ENCODE measurements at regions not wholly inside any gene's neighbourhood (a gene's known extent, or its start where the extent isn't known, plus 50 kb on each side); places are given as distances from the start of the nearest gene placed in this dataset.
"Not testable (repeated sequence)": the region's sequence is repeated elsewhere in the genome, so short reads cannot be mapped to it uniquely, and the experiment has no call there.

DNA sequence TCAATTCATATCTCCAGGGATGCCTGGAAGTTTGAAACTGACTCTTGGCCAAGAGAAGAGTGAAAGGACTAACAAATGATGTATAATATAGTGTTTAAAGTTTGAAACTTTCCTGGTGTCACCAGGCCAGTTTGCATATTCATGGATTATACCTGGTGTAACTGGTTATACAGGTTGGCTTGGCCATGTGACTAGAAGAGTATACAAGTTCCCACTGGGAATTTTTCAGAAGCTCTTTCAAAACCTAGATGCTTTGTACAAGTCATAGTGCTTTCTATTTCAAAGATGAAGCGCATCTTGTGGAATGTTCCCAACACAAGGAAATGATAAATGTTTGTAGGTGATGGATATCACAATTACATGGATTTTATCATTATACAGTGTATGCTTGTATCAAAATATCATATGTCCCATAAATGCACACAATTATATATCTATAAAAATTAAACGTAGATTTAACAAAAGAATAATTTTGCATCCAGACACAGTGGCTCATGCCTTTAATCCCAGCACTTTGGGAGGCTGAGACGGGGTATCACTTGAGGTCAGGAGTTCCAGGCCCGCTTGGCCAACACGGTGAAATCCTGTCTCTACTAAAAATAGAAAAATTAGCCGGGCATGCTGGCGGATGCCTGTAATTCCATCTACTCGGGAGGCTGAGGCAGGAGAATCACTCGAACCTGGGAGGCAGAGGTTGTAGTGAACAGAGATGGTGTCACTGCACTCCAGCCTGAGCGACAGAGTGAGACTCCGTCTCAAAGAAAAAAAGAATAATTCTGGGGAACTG lies 1420.2 kb downstream of the GRIK2 start:
- no peak for DNase-seq

DNA sequence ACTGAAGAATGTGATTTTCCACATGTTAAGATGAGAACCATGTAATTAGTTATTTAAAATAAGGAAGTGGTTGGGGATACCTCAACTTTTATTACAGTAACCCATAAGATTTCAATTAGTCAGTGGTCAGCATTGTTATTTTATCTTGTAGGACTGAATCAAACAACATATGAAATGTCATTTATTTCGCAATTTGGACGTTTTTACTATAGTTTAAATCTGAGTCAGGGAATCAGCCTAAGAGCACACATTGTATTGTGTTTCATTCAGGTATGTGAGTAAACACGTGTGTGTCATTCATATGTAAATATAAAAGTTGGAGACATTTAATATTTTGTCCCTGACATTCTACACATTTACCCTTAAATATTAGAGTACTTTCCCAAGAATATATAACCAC lies 1418.7 kb downstream of the GRIK2 start:
- no peak for DNase-seq

DNA sequence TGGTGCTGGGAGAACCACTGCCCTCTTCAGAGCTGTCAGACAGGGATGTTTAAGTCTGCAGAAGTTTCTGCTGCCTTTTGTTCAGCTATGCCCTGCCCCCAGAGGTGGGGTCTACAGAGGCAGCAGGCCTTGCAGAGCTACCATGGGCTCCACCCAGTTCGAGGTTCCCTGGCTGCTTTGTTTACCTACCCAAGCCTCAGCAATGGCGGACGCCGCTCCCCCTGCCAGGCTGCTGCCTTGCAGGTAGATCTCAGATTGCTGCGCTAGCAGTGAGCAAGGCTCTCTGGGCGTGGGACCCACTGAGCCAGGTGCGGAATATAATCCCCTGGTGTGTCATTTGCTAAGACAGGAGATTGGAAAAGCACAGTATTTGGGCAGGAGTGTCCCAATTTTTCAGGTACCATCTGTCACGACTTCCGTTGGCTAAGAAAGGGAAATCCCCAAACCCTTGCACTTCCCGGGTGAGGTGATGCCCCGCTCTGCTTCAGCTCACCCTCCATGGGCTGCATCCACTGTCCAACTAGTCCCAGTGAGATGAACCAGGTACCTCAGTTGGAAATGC lies 1415.5 kb downstream of the GRIK2 start:
- DNase-seq, result not testable (repeated sequence)

DNA sequence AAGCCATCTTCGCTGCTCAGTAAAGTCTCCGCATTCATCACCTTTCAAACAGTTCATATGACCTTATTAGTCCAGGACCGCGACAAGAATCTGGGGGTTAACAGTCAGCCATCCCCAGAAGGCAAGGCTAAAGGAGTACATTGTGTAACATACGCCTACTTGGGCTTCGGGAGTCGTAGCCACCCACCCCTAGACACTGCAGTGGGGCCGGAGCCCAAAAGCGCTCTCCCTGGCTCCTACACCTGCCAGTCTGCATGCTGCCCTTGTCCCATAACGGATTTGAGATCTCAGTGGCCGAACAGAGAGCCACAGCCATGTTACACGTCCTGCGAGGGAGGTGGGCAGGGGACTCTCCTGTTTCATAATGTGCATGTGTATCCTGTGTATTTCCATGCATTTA lies 1405.5 kb downstream of the GRIK2 start:
- DNase-seq, result no peak

DNA sequence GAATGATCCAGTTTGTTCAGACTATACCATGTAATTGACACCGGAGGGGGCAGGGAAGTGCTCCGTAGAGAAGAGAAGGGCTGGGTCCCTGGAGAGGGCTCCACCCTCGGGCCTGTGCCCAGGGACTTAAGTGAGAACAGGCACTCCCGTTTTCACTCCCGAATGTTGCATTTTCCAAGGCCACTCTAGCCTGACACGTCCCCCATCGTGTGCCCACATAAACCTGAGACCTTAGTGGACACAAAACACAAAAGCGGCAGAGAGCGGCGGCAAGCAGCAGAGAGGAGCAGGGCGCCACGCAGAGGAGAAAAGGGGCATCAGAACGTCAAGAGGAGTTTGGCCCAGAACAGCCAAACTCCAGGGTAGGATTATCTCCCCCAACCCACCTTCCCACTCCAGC lies 1405.1 kb downstream of the GRIK2 start:
- no peak for DNase-seq

GRCh38 chr6:102793752-102794151 lies 1400.2 kb downstream of the GRIK2 start:
- DNase-seq, result no peak

DNA sequence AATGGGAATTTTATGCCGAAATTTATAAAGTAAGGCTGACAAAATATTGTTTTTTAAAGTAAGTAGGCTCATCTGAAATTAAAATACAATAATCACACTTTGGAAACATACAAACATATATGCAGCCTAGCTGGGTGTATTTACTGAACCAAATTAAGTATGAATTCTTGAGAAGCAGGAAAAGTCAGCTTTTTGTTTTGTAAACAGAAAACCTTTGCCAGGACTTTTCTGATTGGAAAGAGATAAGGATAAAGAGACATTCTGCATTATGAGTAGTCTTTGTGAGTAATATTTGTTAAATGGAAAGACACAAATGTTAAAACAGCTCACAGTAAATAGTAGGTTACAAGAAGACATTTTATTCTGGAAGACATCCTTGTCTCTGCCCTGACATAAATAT lies 1380.8 kb downstream of the GRIK2 start:
- DNase-seq, result no peak

DNA sequence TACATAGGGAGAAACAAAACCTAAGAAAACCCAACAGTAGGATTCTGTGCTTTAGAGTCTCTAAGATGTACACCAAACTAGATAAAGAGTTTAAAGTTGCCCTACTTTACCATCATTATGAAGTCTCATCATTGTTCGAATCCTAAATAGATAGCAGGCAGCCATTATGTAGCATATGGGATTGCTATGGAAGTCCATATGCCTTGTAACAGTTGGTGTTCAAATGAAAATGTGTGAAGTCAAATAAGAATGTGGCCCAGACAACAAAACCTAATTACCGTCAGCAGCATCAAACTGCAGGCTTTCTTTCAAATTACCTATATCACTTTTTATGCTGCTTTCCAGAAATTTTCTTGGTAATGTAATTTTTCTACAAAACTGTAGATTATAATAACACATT lies 1380.1 kb downstream of the GRIK2 start:
- no peak for DNase-seq

- DNase-seq, result no peak
Observed at GRCh38 chr6:102766963-102767362, 1373.5 kb downstream of the GRIK2 start.

GRCh38 chr6:102764317-102764716 lies 1370.8 kb downstream of the GRIK2 start:
- DNase-seq, result no peak

DNA sequence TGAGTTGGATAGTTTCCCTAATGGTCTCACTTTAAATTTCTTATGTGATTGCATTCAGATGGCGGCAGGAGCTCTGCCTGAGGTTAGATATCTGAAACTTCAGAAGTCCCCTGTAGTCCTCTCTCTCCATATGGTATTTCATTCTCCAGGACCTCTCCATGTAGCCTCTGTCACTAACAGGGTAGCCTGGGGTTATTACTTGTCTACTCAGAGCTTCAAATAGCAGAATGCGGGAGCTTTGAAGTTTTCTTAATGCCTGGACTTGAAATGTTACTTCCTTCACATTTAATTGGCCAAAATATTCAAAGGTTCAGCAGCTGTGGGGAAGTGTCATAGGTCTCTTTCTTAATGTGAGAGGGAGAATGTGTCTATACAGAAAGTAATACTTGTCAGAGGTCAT lies 1370.4 kb downstream of the GRIK2 start:
- no peak for DNase-seq

GRCh38 chr6:102761872-102762271 lies 1368.4 kb downstream of the GRIK2 start:
- no peak for DNase-seq

- DNase-seq, result no peak
Observed at GRCh38 chr6:102759415-102759814, 1365.9 kb downstream of the GRIK2 start.

DNA sequence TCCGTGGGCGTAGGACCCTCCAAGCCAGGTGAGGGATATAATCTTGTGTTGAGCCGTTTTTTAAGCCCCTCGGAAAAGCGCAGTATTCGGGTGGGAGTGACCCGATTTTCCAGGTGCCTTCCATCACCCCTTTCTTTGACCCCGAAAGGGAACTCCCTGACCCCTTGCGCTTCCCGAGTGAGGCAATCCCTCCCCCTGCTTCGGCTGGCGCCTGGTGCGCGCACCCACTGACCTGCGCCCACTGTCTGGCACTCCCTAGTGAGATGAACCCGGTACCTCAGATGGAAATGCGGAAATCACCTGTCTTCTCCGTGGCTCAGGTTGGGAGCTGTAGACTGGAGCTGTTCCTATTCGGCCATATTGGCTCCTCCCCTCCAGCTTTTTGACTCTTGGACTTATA lies 1365.0 kb downstream of the GRIK2 start:
- not testable (repeated sequence) for DNase-seq

DNA sequence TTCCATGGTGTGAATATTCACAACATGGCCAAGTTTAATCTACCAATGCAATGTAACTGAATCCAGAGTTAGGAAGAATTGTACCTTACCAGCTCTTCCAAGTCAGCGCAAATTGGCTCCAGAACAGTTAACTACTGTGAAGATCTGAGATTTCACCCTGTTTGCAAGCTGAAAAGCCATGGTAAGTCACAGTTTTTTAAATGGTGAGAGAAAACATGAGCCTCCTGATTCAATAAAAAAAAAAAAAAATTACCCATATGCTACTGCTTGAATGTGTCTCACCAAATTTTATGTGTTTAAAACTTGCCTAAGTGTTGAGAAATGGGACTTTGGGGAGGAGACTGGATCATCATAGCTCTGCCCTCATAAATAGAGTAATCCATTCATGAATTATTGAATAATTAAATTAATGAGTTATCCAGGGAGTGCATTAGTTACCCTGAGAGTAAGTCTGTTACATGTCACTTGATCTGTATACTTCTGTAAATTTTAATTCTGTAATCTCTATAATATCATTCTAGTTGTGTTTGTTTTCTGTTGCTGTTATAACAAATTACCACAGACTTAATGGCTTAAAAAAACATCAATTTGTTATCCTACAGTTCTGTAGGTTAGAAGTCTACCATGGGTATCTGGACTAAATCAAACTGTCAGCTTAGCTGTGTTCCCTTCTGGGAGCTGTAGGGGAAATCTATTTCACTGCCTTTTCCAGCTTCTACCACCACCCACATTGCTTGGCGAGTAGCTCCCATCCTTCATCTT lies 1355.9 kb downstream of the GRIK2 start:
- no peak for DNase-seq

DNA sequence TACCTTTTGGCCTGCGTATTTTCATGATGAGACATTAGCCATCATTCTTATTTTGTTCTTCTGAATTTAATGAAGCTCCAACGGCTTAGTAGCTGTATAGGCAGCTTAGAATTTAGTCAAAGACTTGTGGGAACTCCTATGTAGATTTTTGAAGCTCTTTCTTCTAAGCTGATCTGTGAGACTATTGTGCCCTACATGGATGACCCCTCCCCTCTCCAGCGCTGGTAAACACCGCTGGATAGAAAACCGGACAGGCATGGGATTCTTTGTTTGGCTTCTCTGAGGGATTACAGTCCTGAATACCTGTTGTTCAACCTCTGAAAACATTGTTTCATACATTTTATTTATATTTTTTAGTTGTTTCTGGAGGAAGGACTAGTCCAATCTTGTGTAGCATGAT lies 1353.4 kb downstream of the GRIK2 start:
- DNase-seq, result no peak

- DNase-seq, result no peak
Observed at GRCh38 chr6:102742754-102743356, 1349.3 kb downstream of the GRIK2 start.

DNA sequence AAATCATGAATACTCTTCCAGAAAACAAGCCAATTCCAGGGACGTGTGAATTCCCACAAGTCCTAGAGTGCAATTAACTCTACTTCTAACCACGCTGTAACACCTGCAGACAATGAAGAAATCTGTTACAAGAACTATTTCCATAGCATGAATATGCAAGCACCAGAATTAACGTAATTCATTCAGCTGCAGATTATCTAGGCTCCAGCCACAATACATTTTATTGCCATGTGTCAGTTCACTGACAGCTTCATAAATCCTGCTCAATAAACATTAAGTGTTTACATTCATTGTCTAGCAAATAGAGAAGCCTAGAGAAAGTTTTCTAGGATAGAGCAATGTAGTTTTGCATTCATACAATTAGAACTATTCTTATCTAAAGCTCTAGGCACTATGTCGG lies 1348.5 kb downstream of the GRIK2 start:
- no peak for DNase-seq

GRCh38 chr6:102736941-102737368 lies 1343.4 kb downstream of the GRIK2 start:
- no peak for DNase-seq

- no peak for DNase-seq
Observed at GRCh38 chr6:102732898-102733297, 1339.4 kb downstream of the GRIK2 start.

GRCh38 chr6:102722086-102722485 lies 1328.6 kb downstream of the GRIK2 start:
- not testable (repeated sequence) for DNase-seq

DNA sequence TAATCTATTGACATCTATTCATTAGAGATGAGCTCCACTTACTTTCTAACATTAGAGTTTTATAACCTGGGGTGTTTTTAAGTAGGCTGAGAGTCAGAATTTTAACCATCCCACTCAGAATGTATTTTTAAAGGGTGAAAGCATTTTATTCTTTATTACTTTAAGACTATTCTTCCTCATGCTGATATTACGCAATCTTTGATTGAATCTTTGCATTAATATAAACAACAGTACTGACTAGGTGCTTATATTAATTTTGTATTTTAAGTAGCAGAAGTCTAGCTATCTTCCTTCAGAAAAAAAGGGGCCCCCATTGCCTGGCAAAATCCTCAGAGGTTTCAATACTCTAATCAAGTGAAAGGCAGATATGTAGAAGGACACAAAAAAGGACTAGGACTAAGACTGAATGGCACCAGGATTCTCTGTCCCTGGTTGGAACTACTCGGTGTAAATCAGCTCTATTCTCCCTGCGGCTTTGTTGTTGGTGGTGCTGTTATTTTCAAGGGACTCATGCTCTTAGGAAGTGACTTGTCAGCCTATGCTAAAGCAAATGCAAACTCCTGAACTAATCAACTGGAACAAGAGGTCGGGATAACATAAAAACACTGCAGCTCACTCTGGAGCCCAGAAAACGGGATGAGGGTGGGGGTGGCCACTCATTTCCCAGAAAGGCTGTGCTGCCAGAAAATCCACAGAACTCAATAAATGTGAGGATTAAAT lies 1324.4 kb downstream of the GRIK2 start:
- no peak for DNase-seq

DNA sequence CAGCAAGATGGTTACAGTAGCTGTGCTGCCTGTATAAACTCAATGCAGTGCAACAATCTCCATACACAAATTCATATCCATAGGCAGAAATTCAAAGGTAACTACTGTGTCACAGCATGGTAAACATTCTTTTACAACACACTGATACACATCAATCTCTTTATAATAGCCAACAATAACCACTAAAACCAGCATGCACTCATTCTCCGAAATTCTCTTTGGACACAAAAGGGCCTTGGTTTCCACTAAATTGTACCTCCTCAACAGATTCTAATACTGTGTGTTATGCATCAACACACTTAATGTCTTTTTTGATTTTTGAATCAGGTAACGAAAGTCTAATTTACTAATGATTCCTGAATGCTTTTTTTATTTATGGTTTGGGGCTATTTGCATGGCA lies 1323.7 kb downstream of the GRIK2 start:
- no peak for DNase-seq

Measured in RPMI8226 (cell line).